AG10803 (cell line): ENCODE measurements at regions not wholly inside any gene's neighbourhood (a gene's known extent, or its start where the extent isn't known, plus 50 kb on each side); places are given as distances from the start of the nearest gene placed in this dataset.

Experiments used
- DNase-seq: peaks from one replicate; pipeline ENCODE4 v3.0.0; 2010; ENCODE audit warnings: low read depth
- H3K4me3 ChIP-seq: 2 replicates; pipeline ENCODE4 v1.5.1; 2011; ENCODE audit warnings: mild to moderate bottlenecking, low read length, control low read depth
- CTCF ChIP-seq: conservative IDR thresholded peaks from 2 replicates; pipeline ENCODE4 v1.5.1; 2011; ENCODE audit warnings: mild to moderate bottlenecking, low read length, control low read depth, inconsistent platforms

- no peak for TF ChIP-seq CTCF
- H3K4me3 ChIP-seq: no peak overlapping the region
- DNase-seq: no peak
Measured at GRCh38 chr3:153095441-153095840, 66.6 kb upstream of the RAP2B start.

- no peak for TF ChIP-seq CTCF
- DNase-seq: no peak
- H3K4me3 ChIP-seq: no peak overlapping the region
Measured at GRCh38 chr3:153096731-153097131, 65.3 kb upstream of the RAP2B start.

GRCh38 chr3:153097213-153097612 is 64.8 kb upstream of the RAP2B start:
- DNase-seq: no peak

GRCh38 chr3:153099131-153099530 is 62.9 kb upstream of the RAP2B start:
- no peak for DNase-seq
- TF ChIP-seq CTCF: no peak
- H3K4me3 ChIP-seq: no peak overlapping the region

More at GRCh38 chr3:153097213-153097612, 64.8 kb upstream of the RAP2B start:
- H3K4me3 ChIP-seq: no peak overlapping the region
- TF ChIP-seq CTCF: no peak

- no peak overlapping the region for H3K4me3 ChIP-seq
- TF ChIP-seq CTCF: no peak
- no peak for DNase-seq
Measured at GRCh38 chr3:153103406-153103945, 58.5 kb upstream of the RAP2B start.

- no peak overlapping the region for H3K4me3 ChIP-seq
- DNase-seq: no peak
- TF ChIP-seq CTCF: no peak
Measured at GRCh38 chr3:153110041-153110440, 52.0 kb upstream of the RAP2B start.

- DNase-seq: peak; percentile 36
- TF ChIP-seq CTCF: no peak
- H3K4me3 ChIP-seq: no peak overlapping the region
Measured at GRCh38 chr3:153111016-153111415, 51.0 kb upstream of the RAP2B start.
